ENCODE measurements at regions not wholly inside any gene's neighbourhood (a gene's known extent, or its start where the extent isn't known, plus 50 kb on each side); places are given as distances from the start of the nearest gene placed in this dataset.

GRCh38 chr12:107571492-107571891, 114.1 kb upstream of the PWP1 start:
- POLR2A ChIA-PET, result no interaction called here

GRCh38 chr12:107574691-107575090, 110.9 kb upstream of the PWP1 start:
- POLR2A ChIA-PET, result no interaction called here
- peaks cover 0 to 2% (median 0%) of the 10 kb centered on the region in 5 experiments for H3K9me3 ChIP-seq (ENCODE audit: control extremely low read depth in 1 of 5, control insufficient read depth in 4 of 5, insufficient read depth in 2 of 5, low read depth in 1 of 5, low read length in 4 of 5)
- H3K27ac ChIP-seq (ENCODE audit: insufficient read depth in 1 of 2, low read depth in 1 of 2, low read length in 2 of 2, poor library complexity in 1 of 2, severe bottlenecking in 2 of 2), result no peak overlapping the region
- CTCF ChIA-PET, result interaction anchor here (1.4 kb wide), 1 partner anchor 23 kb away, joined by 5 read pairs; no protein-coding TSS in a partner anchor
- H3K36me3 ChIP-seq (ENCODE audit: control insufficient read depth in 4 of 4, insufficient read depth in 4 of 4, low read length in 3 of 4), result no peaks in the 10 kb centered on the region
- H3K4me3 ChIP-seq (ENCODE audit: control insufficient read depth in 1 of 7, extremely low read depth in 1 of 7, insufficient read depth in 4 of 7, low read depth in 2 of 7, low read length in 6 of 7), result no peak overlapping the region
- H3K27me3 ChIP-seq (replicated peaks in 2 of 5; ENCODE audit: control insufficient read depth in 4 of 5, insufficient read depth in 5 of 5, low read length in 4 of 5), result peaks cover 0 to 8% (median 0%) of the 10 kb centered on the region in 5 experiments
- H3K4me1 ChIP-seq (ENCODE audit: control extremely low read depth in 1 of 4, control insufficient read depth in 4 of 4, insufficient read depth in 4 of 4, low read length in 3 of 4), result no peaks in the 10 kb centered on the region
- WGBS (ENCODE audit: insufficient coverage), result 100% methylated on average over 3 of the region's 4 CpGs
- DNase-seq, result no peak

More at GRCh38 chr12:107571492-107571891, 114.1 kb upstream of the PWP1 start:
- H3K36me3 ChIP-seq (ENCODE audit: control insufficient read depth in 4 of 4, insufficient read depth in 4 of 4, low read length in 3 of 4), result no peaks in the 10 kb centered on the region
- H3K4me3 ChIP-seq (ENCODE audit: control insufficient read depth in 1 of 7, extremely low read depth in 1 of 7, insufficient read depth in 4 of 7, low read depth in 2 of 7, low read length in 6 of 7), result no peak overlapping the region
- 97% methylated on average over 7 of the region's 7 CpGs for WGBS (ENCODE audit: insufficient coverage)
- H3K27ac ChIP-seq (ENCODE audit: insufficient read depth in 1 of 2, low read depth in 1 of 2, low read length in 2 of 2, poor library complexity in 1 of 2, severe bottlenecking in 2 of 2), result no peak overlapping the region
- no peaks in the 10 kb centered on the region for H3K4me1 ChIP-seq (ENCODE audit: control extremely low read depth in 1 of 4, control insufficient read depth in 4 of 4, insufficient read depth in 4 of 4, low read length in 3 of 4)
- H3K9me3 ChIP-seq (ENCODE audit: control extremely low read depth in 1 of 5, control insufficient read depth in 4 of 5, insufficient read depth in 2 of 5, low read depth in 1 of 5, low read length in 4 of 5), result peaks cover 0 to 2% (median 0%) of the 10 kb centered on the region in 5 experiments
- CTCF ChIA-PET, result interaction anchor here (1.9 kb wide), 1 partner anchor 440 kb away, joined by 6 read pairs; no protein-coding TSS in a partner anchor
- no peak for DNase-seq
- peaks cover 0 to 2% (median 0%) of the 10 kb centered on the region in 5 experiments for H3K27me3 ChIP-seq (replicated peaks in 2 of 5; ENCODE audit: control insufficient read depth in 4 of 5, insufficient read depth in 5 of 5, low read length in 4 of 5)

- CTCF ChIA-PET, result no interaction called here
- H3K4me1 ChIP-seq (ENCODE audit: control extremely low read depth in 1 of 4, control insufficient read depth in 4 of 4, insufficient read depth in 4 of 4, low read length in 3 of 4), result peaks cover 0 to 1% (median 0%) of the 10 kb centered on the region in 4 experiments
Observed at GRCh38 chr12:107580750-107581618, 104.6 kb upstream of the PWP1 start.

GRCh38 chr12:107581619-107582015, 104.0 kb upstream of the PWP1 start:
- Histone ChIP-seq H3K4me3 (ENCODE audit: control insufficient read depth in 1 of 7, extremely low read depth in 1 of 7, insufficient read depth in 4 of 7, low read depth in 2 of 7, low read length in 6 of 7) (no peak overlapping the region), H3K4me1 (ENCODE audit: control extremely low read depth in 1 of 4, control insufficient read depth in 4 of 4, insufficient read depth in 4 of 4, low read length in 3 of 4) (peaks cover 0 to 1% (median 0%) of the 10 kb centered on the region in 4 experiments), H3K36me3 (ENCODE audit: control insufficient read depth in 4 of 4, insufficient read depth in 4 of 4, low read length in 3 of 4) (no peaks in the 10 kb centered on the region), H3K27ac (ENCODE audit: insufficient read depth in 1 of 2, low read depth in 1 of 2, low read length in 2 of 2, poor library complexity in 1 of 2, severe bottlenecking in 2 of 2) (no peak overlapping the region), H3K27me3 (replicated peaks in 2 of 5; ENCODE audit: control insufficient read depth in 4 of 5, insufficient read depth in 5 of 5, low read length in 4 of 5) (peaks cover 0 to 26% (median 0%) of the 10 kb centered on the region in 5 experiments), H3K9me3 (ENCODE audit: control extremely low read depth in 1 of 5, control insufficient read depth in 4 of 5, insufficient read depth in 2 of 5, low read depth in 1 of 5, low read length in 4 of 5) (no peaks in the 10 kb centered on the region)
- POLR2A ChIA-PET, result no interaction called here
- DNase-seq, result no peak
- WGBS (ENCODE audit: insufficient coverage), result 99% methylated on average over 12 of the region's 12 CpGs
- CTCF ChIA-PET, result no interaction called here

More at GRCh38 chr12:107580750-107581618, 104.6 kb upstream of the PWP1 start:
- Histone ChIP-seq H3K4me3 (ENCODE audit: control insufficient read depth in 1 of 7, extremely low read depth in 1 of 7, insufficient read depth in 4 of 7, low read depth in 2 of 7, low read length in 6 of 7) (no peak overlapping the region), H3K36me3 (ENCODE audit: control insufficient read depth in 4 of 4, insufficient read depth in 4 of 4, low read length in 3 of 4) (no peaks in the 10 kb centered on the region), H3K9me3 (ENCODE audit: control extremely low read depth in 1 of 5, control insufficient read depth in 4 of 5, insufficient read depth in 2 of 5, low read depth in 1 of 5, low read length in 4 of 5) (no peaks in the 10 kb centered on the region), H3K27ac (ENCODE audit: insufficient read depth in 1 of 2, low read depth in 1 of 2, low read length in 2 of 2, poor library complexity in 1 of 2, severe bottlenecking in 2 of 2) (no peak overlapping the region), H3K27me3 (replicated peaks in 2 of 5; ENCODE audit: control insufficient read depth in 4 of 5, insufficient read depth in 5 of 5, low read length in 4 of 5) (peaks cover 0 to 26% (median 0%) of the 10 kb centered on the region in 5 experiments)
- DNase-seq, result no peak
- WGBS (ENCODE audit: insufficient coverage), result 94% methylated on average over 53 of the region's 66 CpGs
- POLR2A ChIA-PET, result no interaction called here

- ChIA-PET POLR2A (no interaction called here), CTCF (interaction anchor here (2.2 to 2.5 kb wide), 2 partner anchors 23 to 452 kb away, joined by 9 to 10 read pairs; no protein-coding TSS in a partner anchor)
- Histone ChIP-seq H3K36me3 (ENCODE audit: control insufficient read depth in 4 of 4, insufficient read depth in 4 of 4, low read length in 3 of 4) (peaks cover 0 to 6% (median 3%) of the 10 kb centered on the region in 4 experiments), H3K4me1 (ENCODE audit: control extremely low read depth in 1 of 4, control insufficient read depth in 4 of 4, insufficient read depth in 4 of 4, low read length in 3 of 4) (peaks cover 0 to 1% (median 0%) of the 10 kb centered on the region in 4 experiments), H3K9me3 (ENCODE audit: control extremely low read depth in 1 of 5, control insufficient read depth in 4 of 5, insufficient read depth in 2 of 5, low read depth in 1 of 5, low read length in 4 of 5) (peaks cover 0 to 3% (median 2%) of the 10 kb centered on the region in 5 experiments), H3K27me3 (replicated peaks in 2 of 5; ENCODE audit: control insufficient read depth in 4 of 5, insufficient read depth in 5 of 5, low read length in 4 of 5) (peaks cover 0 to 26% (median 0%) of the 10 kb centered on the region in 5 experiments), H3K4me3 (ENCODE audit: control insufficient read depth in 1 of 7, extremely low read depth in 1 of 7, insufficient read depth in 4 of 7, low read depth in 2 of 7, low read length in 6 of 7) (no peak overlapping the region), H3K27ac (ENCODE audit: insufficient read depth in 1 of 2, low read depth in 1 of 2, low read length in 2 of 2, poor library complexity in 1 of 2, severe bottlenecking in 2 of 2) (no peak overlapping the region)
- WGBS (ENCODE audit: insufficient coverage), result 80% methylated on average over 1 of the region's 5 CpGs
- DNase-seq, result no peak
Observed at GRCh38 chr12:107583551-107583950, 102.0 kb upstream of the PWP1 start.

- H3K9me3 ChIP-seq (ENCODE audit: control extremely low read depth in 1 of 5, control insufficient read depth in 4 of 5, insufficient read depth in 2 of 5, low read depth in 1 of 5, low read length in 4 of 5), result peaks cover 0 to 3% (median 2%) of the 10 kb centered on the region in 5 experiments
- 90% methylated on average over 2 of the region's 2 CpGs for WGBS (ENCODE audit: insufficient coverage)
- ChIA-PET CTCF (interaction anchor here (0.6 to 2.5 kb wide), 3 partner anchors 36 to 453 kb away, joined by 3 to 10 read pairs (median 3); no protein-coding TSS in a partner anchor), POLR2A (no interaction called here)
- DNase-seq, result no peak
- H3K27me3 ChIP-seq (replicated peaks in 2 of 5; ENCODE audit: control insufficient read depth in 4 of 5, insufficient read depth in 5 of 5, low read length in 4 of 5), result peaks cover 0 to 21% (median 0%) of the 10 kb centered on the region in 5 experiments
- peaks cover 0 to 6% (median 3%) of the 10 kb centered on the region in 4 experiments for H3K36me3 ChIP-seq (ENCODE audit: control insufficient read depth in 4 of 4, insufficient read depth in 4 of 4, low read length in 3 of 4)
- H3K4me3 ChIP-seq (ENCODE audit: control insufficient read depth in 1 of 7, extremely low read depth in 1 of 7, insufficient read depth in 4 of 7, low read depth in 2 of 7, low read length in 6 of 7), result no peak overlapping the region
- peaks cover 0 to 1% (median 0%) of the 10 kb centered on the region in 4 experiments for H3K4me1 ChIP-seq (ENCODE audit: control extremely low read depth in 1 of 4, control insufficient read depth in 4 of 4, insufficient read depth in 4 of 4, low read length in 3 of 4)
- H3K27ac ChIP-seq (ENCODE audit: insufficient read depth in 1 of 2, low read depth in 1 of 2, low read length in 2 of 2, poor library complexity in 1 of 2, severe bottlenecking in 2 of 2), result no peak overlapping the region
Observed at GRCh38 chr12:107584563-107584962, 101.0 kb upstream of the PWP1 start.

All from common myeloid progenitor, CD34-positive (primary cell).